NB4 (cell line): ENCODE measurements at regions not wholly inside any gene's neighbourhood (a gene's known extent, or its start where the extent isn't known, plus 50 kb on each side); places are given as distances from the start of the nearest gene placed in this dataset.
"Not testable (repeated sequence)": the region's sequence is repeated elsewhere in the genome, so short reads cannot be mapped to it uniquely, and the experiment has no call there.

Experiments
- POLR2A ChIP-seq: IDR thresholded peaks from 2 replicates; pipeline ENCODE4 v1.6.1; 2011; ENCODE audit warnings: mild to moderate bottlenecking; ENCODE audit not compliant: insufficient read length; ENCODE audit errors: extremely low read depth
- TF ChIP-seq, protein P1 (sequence below): IDR thresholded peaks from one replicate; pipeline ENCODE4 v1.5.1; 2012; ENCODE audit warnings: low read depth, low read length

DNA sequence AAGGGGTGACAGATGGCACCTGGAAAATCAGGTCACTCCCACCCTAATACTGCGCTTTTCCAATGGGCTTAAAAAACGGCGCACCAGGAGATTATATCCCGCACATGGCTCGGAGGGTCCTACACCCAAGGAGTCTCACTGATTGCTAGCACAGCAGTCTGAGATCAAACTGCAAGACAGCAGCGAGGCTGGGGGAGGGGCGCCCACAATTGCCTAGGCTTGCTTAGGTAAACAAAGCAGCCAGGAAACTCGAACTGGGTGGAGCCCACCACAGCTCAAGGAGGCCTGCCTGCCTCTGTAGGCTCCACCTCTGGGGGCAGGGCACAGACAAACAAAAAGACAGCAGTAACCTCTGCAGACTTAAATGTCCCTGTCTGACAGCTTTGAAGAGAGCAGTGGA lies 205.7 kb upstream of the HTR1E start:
- TF ChIP-seq, protein P1, sequence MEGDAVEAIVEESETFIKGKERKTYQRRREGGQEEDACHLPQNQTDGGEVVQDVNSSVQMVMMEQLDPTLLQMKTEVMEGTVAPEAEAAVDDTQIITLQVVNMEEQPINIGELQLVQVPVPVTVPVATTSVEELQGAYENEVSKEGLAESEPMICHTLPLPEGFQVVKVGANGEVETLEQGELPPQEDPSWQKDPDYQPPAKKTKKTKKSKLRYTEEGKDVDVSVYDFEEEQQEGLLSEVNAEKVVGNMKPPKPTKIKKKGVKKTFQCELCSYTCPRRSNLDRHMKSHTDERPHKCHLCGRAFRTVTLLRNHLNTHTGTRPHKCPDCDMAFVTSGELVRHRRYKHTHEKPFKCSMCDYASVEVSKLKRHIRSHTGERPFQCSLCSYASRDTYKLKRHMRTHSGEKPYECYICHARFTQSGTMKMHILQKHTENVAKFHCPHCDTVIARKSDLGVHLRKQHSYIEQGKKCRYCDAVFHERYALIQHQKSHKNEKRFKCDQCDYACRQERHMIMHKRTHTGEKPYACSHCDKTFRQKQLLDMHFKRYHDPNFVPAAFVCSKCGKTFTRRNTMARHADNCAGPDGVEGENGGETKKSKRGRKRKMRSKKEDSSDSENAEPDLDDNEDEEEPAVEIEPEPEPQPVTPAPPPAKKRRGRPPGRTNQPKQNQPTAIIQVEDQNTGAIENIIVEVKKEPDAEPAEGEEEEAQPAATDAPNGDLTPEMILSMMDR, result not testable (repeated sequence)
- not testable (repeated sequence) for TF ChIP-seq POLR2A
